ENCODE measurements at regions not wholly inside any gene's neighbourhood (a gene's known extent, or its start where the extent isn't known, plus 50 kb on each side); places are given as distances from the start of the nearest gene placed in this dataset.

- DNase-seq (ENCODE audit: extremely low read depth in 1 of 2, low read depth in 1 of 2) = no peak
Observed at GRCh38 chr5:158378931-158379330, 520.0 kb upstream of the CLINT1 start.

GRCh38 chr5:158376679-158377078 lies 517.7 kb upstream of the CLINT1 start:
- no peak for DNase-seq (ENCODE audit: extremely low read depth in 1 of 2, low read depth in 1 of 2)

- no peak for DNase-seq (ENCODE audit: extremely low read depth in 1 of 2, low read depth in 1 of 2)
Observed at GRCh38 chr5:158375531-158375930, 516.6 kb upstream of the CLINT1 start.

GRCh38 chr5:158373608-158374395 lies 514.9 kb upstream of the CLINT1 start:
- DNase-seq (ENCODE audit: extremely low read depth in 1 of 2, low read depth in 1 of 2) = no peak

GRCh38 chr5:158369241-158369640 lies 510.3 kb upstream of the CLINT1 start:
- DNase-seq (ENCODE audit: extremely low read depth in 1 of 2, low read depth in 1 of 2) = no peak

- DNase-seq (ENCODE audit: extremely low read depth in 1 of 2, low read depth in 1 of 2) = no peak
Observed at GRCh38 chr5:158368686-158369085, 509.7 kb upstream of the CLINT1 start.

GRCh38 chr5:158364367-158364766 lies 505.4 kb upstream of the CLINT1 start:
- DNase-seq (ENCODE audit: extremely low read depth in 1 of 2, low read depth in 1 of 2) = no peak

GRCh38 chr5:158354958-158355357 lies 496.0 kb upstream of the CLINT1 start:
- no peak for DNase-seq (ENCODE audit: extremely low read depth in 1 of 2, low read depth in 1 of 2)

GRCh38 chr5:158351485-158352125 lies 492.7 kb upstream of the CLINT1 start:
- no peak for DNase-seq (ENCODE audit: extremely low read depth in 1 of 2, low read depth in 1 of 2)

GRCh38 chr5:158349987-158350386 lies 491.0 kb upstream of the CLINT1 start:
- DNase-seq (ENCODE audit: extremely low read depth in 1 of 2, low read depth in 1 of 2) = no peak

GRCh38 chr5:158344376-158344775 lies 485.4 kb upstream of the CLINT1 start:
- no peak for DNase-seq (ENCODE audit: extremely low read depth in 1 of 2, low read depth in 1 of 2)

- no peak for DNase-seq (ENCODE audit: extremely low read depth in 1 of 2, low read depth in 1 of 2)
Observed at GRCh38 chr5:158340608-158341007, 481.7 kb upstream of the CLINT1 start.

GRCh38 chr5:158326256-158326655 lies 467.3 kb upstream of the CLINT1 start:
- DNase-seq (ENCODE audit: extremely low read depth in 1 of 2, low read depth in 1 of 2) = no peak

GRCh38 chr5:158324236-158324635 lies 465.3 kb upstream of the CLINT1 start:
- DNase-seq (ENCODE audit: extremely low read depth in 1 of 2, low read depth in 1 of 2) = no peak

GRCh38 chr5:158322620-158323019 lies 463.7 kb upstream of the CLINT1 start:
- no peak for DNase-seq (ENCODE audit: extremely low read depth in 1 of 2, low read depth in 1 of 2)

GRCh38 chr5:158320934-158321333 lies 462.0 kb upstream of the CLINT1 start:
- DNase-seq (ENCODE audit: extremely low read depth in 1 of 2, low read depth in 1 of 2) = no peak

GRCh38 chr5:158320178-158320674 lies 461.3 kb upstream of the CLINT1 start:
- no peak for DNase-seq (ENCODE audit: extremely low read depth in 1 of 2, low read depth in 1 of 2)

GRCh38 chr5:158317507-158317906 lies 458.6 kb upstream of the CLINT1 start:
- no peak for DNase-seq (ENCODE audit: extremely low read depth in 1 of 2, low read depth in 1 of 2)

GRCh38 chr5:158313733-158314464 lies 455.0 kb upstream of the CLINT1 start:
- no peak for DNase-seq (ENCODE audit: extremely low read depth in 1 of 2, low read depth in 1 of 2)

GRCh38 chr5:158313027-158313732 lies 454.2 kb upstream of the CLINT1 start:
- DNase-seq (ENCODE audit: extremely low read depth in 1 of 2, low read depth in 1 of 2) = no peak

All from stimulated activated CD8-positive, alpha-beta memory T cell treated with anti-CD3 and anti-CD28 coated beads, Interleukin-7, amount 100 ng/mL, for 48 hours (primary cell).